HEK293T (cell line): ENCODE measurements at regions not wholly inside any gene's neighbourhood (a gene's known extent, or its start where the extent isn't known, plus 50 kb on each side); places are given as distances from the start of the nearest gene placed in this dataset.

Source experiments
- CTCF ChIA-PET: fragments of 350-600 bp; formaldehyde crosslinking; extraction: SDS; loops from one replicate; lab custom pipeline; 2021; ENCODE audit warnings: antibody characterized with exemption, inconsistent platforms; lab: Yijun Ruan, JAX
- POLR2A ChIA-PET: fragments of 350-600 bp; formaldehyde crosslinking; extraction: SDS; loops from one replicate; lab custom pipeline; 2020; ENCODE audit warnings: antibody characterized with exemption, inconsistent platforms; lab: Yijun Ruan, JAX
- DNase-seq: peaks from one replicate; pipeline ENCODE4 v3.0.0; 2012; ENCODE audit warnings: mixed read lengths; ENCODE audit errors: extremely low spot score
- ARNT ChIP-seq: fragments of 450-650 bp; IDR thresholded peaks from 2 replicates; pipeline ENCODE4 v1.6.1; 2017; ENCODE audit warnings: mild to moderate bottlenecking
- BHLHE40 ChIP-seq: fragments of 450-650 bp; IDR thresholded peaks from 2 replicates; pipeline ENCODE4 v1.6.1; 2016; ENCODE audit warnings: mild to moderate bottlenecking, moderate library complexity, borderline replicate concordance
- CTBP1 ChIP-seq: fragments of 450-650 bp; IDR thresholded peaks from 2 replicates; pipeline ENCODE4 v1.6.1; 2016; ENCODE audit warnings: borderline replicate concordance
- ELF4 ChIP-seq: fragments of 450-650 bp; IDR thresholded peaks from 2 replicates; pipeline ENCODE4 v1.6.1; 2017; ENCODE audit warnings: antibody characterized with exemption
- FOXA1 ChIP-seq: fragments of 450-650 bp; IDR thresholded peaks from 2 replicates; pipeline ENCODE4 v1.6.1; 2016; ENCODE audit warnings: mild to moderate bottlenecking
- FOXK2 ChIP-seq: fragments of 450-650 bp; IDR thresholded peaks from 2 replicates; pipeline ENCODE4 v1.6.1; 2016; ENCODE audit warnings: mild to moderate bottlenecking
- FOXM1 ChIP-seq: fragments of 450-650 bp; IDR thresholded peaks from 2 replicates; pipeline ENCODE4 v1.6.1; 2017; ENCODE audit warnings: mild to moderate bottlenecking, borderline replicate concordance
- HDGF ChIP-seq: fragments of 450-650 bp; IDR thresholded peaks from 2 replicates; pipeline ENCODE4 v1.6.1; 2017; ENCODE audit warnings: antibody characterized with exemption, borderline replicate concordance
- L3MBTL2 ChIP-seq: fragments of 450-650 bp; conservative IDR thresholded peaks from 2 replicates; pipeline ENCODE4 v1.6.1; 2016; ENCODE audit warnings: mild to moderate bottlenecking
- LEF1 ChIP-seq: fragments of 450-650 bp; IDR thresholded peaks from 2 replicates; pipeline ENCODE4 v1.6.1; 2017; ENCODE audit warnings: mild to moderate bottlenecking, borderline replicate concordance
- NFRKB ChIP-seq: fragments of 450-650 bp; IDR thresholded peaks from 2 replicates; pipeline ENCODE4 v1.6.1; 2016; ENCODE audit warnings: mild to moderate bottlenecking, moderate library complexity
- PKNOX1 ChIP-seq: fragments of 450-650 bp; IDR thresholded peaks from 2 replicates; pipeline ENCODE4 v1.6.1; 2016
- SP1 ChIP-seq: fragments of 450-650 bp; IDR thresholded peaks from 2 replicates; pipeline ENCODE4 v1.6.1; 2017
- SUZ12 ChIP-seq: fragments of 450-650 bp; IDR thresholded peaks from 2 replicates; pipeline ENCODE4 v1.6.1; 2016; ENCODE audit warnings: mild to moderate bottlenecking
- TARDBP ChIP-seq: fragments of 450-650 bp; IDR thresholded peaks from 2 replicates; pipeline ENCODE4 v1.6.1; 2016
- ZNF384 ChIP-seq: fragments of 450-650 bp; IDR thresholded peaks from 2 replicates; pipeline ENCODE4 v1.6.1; 2016

GRCh38 chr3:34196914-34197313 lies 398.5 kb downstream of the PDCD6IP start:
- TF ChIP-seq ZNF384: no peak
- no peak for TF ChIP-seq FOXA1
- TF ChIP-seq FOXK2: no peak
- no peak for TF ChIP-seq ELF4
- TF ChIP-seq TARDBP: no peak
- no peak for TF ChIP-seq ARNT
- TF ChIP-seq CTBP1: no peak
- no peak for TF ChIP-seq BHLHE40
- TF ChIP-seq LEF1: no peak
- TF ChIP-seq NFRKB: no peak
- no peak for TF ChIP-seq SP1
- ChIA-PET POLR2A (no interaction called here), CTCF (no interaction called here)
- DNase-seq: no peak

- no peak for TF ChIP-seq ARNT
- no peak for TF ChIP-seq SP1
- TF ChIP-seq CTBP1: no peak
- TF ChIP-seq HDGF: no peak
- TF ChIP-seq LEF1: no peak
- TF ChIP-seq L3MBTL2: no peak
- TF ChIP-seq NFRKB: no peak
- no peak for TF ChIP-seq FOXM1
- TF ChIP-seq FOXK2: no peak
- TF ChIP-seq FOXA1: no peak
- no peak for TF ChIP-seq ELF4
- TF ChIP-seq TARDBP: no peak
- TF ChIP-seq SUZ12: no peak
- TF ChIP-seq ZNF384: no peak
- TF ChIP-seq BHLHE40: no peak
- TF ChIP-seq PKNOX1: no peak
- DNase-seq: no peak
- ChIA-PET CTCF (no interaction called here), POLR2A (no interaction called here)
Observed at GRCh38 chr3:34198309-34198708, 399.9 kb downstream of the PDCD6IP start.

- no peak for DNase-seq
- ChIA-PET CTCF (no interaction called here), POLR2A (no interaction called here)
- TF ChIP-seq SP1 (no peak), ARNT (no peak), ZNF384 (no peak), CTBP1 (no peak), PKNOX1 (no peak)
Observed at GRCh38 chr3:34200576-34200975, 402.1 kb downstream of the PDCD6IP start.

- POLR2A ChIA-PET: no interaction called here
Observed at GRCh38 chr3:34202975-34203374, 404.5 kb downstream of the PDCD6IP start.

GRCh38 chr3:34203386-34203785 lies 405.0 kb downstream of the PDCD6IP start:
- TF ChIP-seq BHLHE40 (no peak), HDGF (no peak), FOXM1 (no peak), ARNT (no peak), L3MBTL2 (no peak), SUZ12 (no peak)
- ChIA-PET POLR2A (no interaction called here), CTCF (no interaction called here)
- no peak for DNase-seq

More at GRCh38 chr3:34202975-34203374, 404.5 kb downstream of the PDCD6IP start:
- no peak for TF ChIP-seq HDGF
- TF ChIP-seq SP1: no peak
- TF ChIP-seq ARNT: no peak
- TF ChIP-seq LEF1: no peak
- TF ChIP-seq FOXM1: no peak
- CTCF ChIA-PET: no interaction called here
- no peak for DNase-seq

GRCh38 chr3:34207002-34207401 lies 408.6 kb downstream of the PDCD6IP start:
- TF ChIP-seq LEF1: no peak
- no peak for DNase-seq
- ChIA-PET CTCF (no interaction called here), POLR2A (no interaction called here)

- DNase-seq: no peak
- TF ChIP-seq ZNF384: no peak
- TF ChIP-seq FOXA1: no peak
- TF ChIP-seq L3MBTL2: no peak
- CTCF ChIA-PET: no interaction called here
- POLR2A ChIA-PET: no interaction called here
Observed at GRCh38 chr3:34207806-34208205, 409.4 kb downstream of the PDCD6IP start.

- DNase-seq: no peak
- ChIA-PET CTCF (no interaction called here), POLR2A (no interaction called here)
- no peak for TF ChIP-seq SP1
- TF ChIP-seq SUZ12: no peak
- TF ChIP-seq HDGF: no peak
- TF ChIP-seq TARDBP: no peak
- TF ChIP-seq CTBP1: no peak
- TF ChIP-seq FOXA1: no peak
- TF ChIP-seq FOXM1: no peak
- TF ChIP-seq ZNF384: no peak
- no peak for TF ChIP-seq ELF4
- TF ChIP-seq FOXK2: no peak
- no peak for TF ChIP-seq L3MBTL2
Observed at GRCh38 chr3:34212175-34212574, 413.7 kb downstream of the PDCD6IP start.
